SHP77 (cell line): ENCODE measurements at regions not wholly inside any gene's neighbourhood (a gene's known extent, or its start where the extent isn't known, plus 50 kb on each side); places are given as distances from the start of the nearest gene placed in this dataset.
"Not testable (repeated sequence)": the region's sequence is repeated elsewhere in the genome, so short reads cannot be mapped to it uniquely, and the experiment has no call there.

Experiments
- DNase-seq, 2 experiments: peaks; one replicate each; lab custom pipeline; 2025; lab: John Stamatoyannopoulos, UW

GRCh38 chr4:57412259-57413054 lies 302.3 kb upstream of the IGFBP7 start:
- no peak for DNase-seq

GRCh38 chr4:57410331-57411052 lies 300.3 kb upstream of the IGFBP7 start:
- DNase-seq, result no peak

- no peak for DNase-seq
Observed at GRCh38 chr4:57405359-57405758, 295.2 kb upstream of the IGFBP7 start.

GRCh38 chr4:57404483-57404882 lies 294.3 kb upstream of the IGFBP7 start:
- no peak for DNase-seq

GRCh38 chr4:57403591-57403990 lies 293.4 kb upstream of the IGFBP7 start:
- no peak for DNase-seq

GRCh38 chr4:57401586-57401985 lies 291.4 kb upstream of the IGFBP7 start:
- DNase-seq, result no peak

- no peak for DNase-seq
Observed at GRCh38 chr4:57378766-57379165, 268.6 kb upstream of the IGFBP7 start.

- no peak for DNase-seq
Observed at GRCh38 chr4:57374866-57375595, 264.8 kb upstream of the IGFBP7 start.

GRCh38 chr4:57373991-57374390 lies 263.8 kb upstream of the IGFBP7 start:
- DNase-seq, result no peak

GRCh38 chr4:57371671-57372070 lies 261.5 kb upstream of the IGFBP7 start:
- DNase-seq, result no peak

GRCh38 chr4:57370691-57371090 lies 260.5 kb upstream of the IGFBP7 start:
- no peak for DNase-seq

GRCh38 chr4:57369446-57369845 lies 259.3 kb upstream of the IGFBP7 start:
- DNase-seq, result no peak

- no peak for DNase-seq
Observed at GRCh38 chr4:57364255-57364654, 254.1 kb upstream of the IGFBP7 start.

GRCh38 chr4:57363346-57363745 lies 253.2 kb upstream of the IGFBP7 start:
- no peak for DNase-seq

GRCh38 chr4:57360681-57361080 lies 250.5 kb upstream of the IGFBP7 start:
- DNase-seq, result no peak

GRCh38 chr4:57355101-57355665 lies 245.0 kb upstream of the IGFBP7 start:
- no peak for DNase-seq

- no peak for DNase-seq
Observed at GRCh38 chr4:57351731-57352130, 241.5 kb upstream of the IGFBP7 start.

GRCh38 chr4:57344296-57344695 lies 234.1 kb upstream of the IGFBP7 start:
- DNase-seq, result no peak

GRCh38 chr4:57342411-57342810 lies 232.2 kb upstream of the IGFBP7 start:
- no peak for DNase-seq

GRCh38 chr4:57338861-57339260 lies 228.7 kb upstream of the IGFBP7 start:
- DNase-seq, result not testable (repeated sequence)

- no peak for DNase-seq
Observed at GRCh38 chr4:57333684-57334083, 223.5 kb upstream of the IGFBP7 start.

GRCh38 chr4:57331959-57332358 lies 221.8 kb upstream of the IGFBP7 start:
- no peak for DNase-seq
